ENCODE measurements at regions not wholly inside any gene's neighbourhood (a gene's known extent, or its start where the extent isn't known, plus 50 kb on each side); places are given as distances from the start of the nearest gene placed in this dataset.
A peak's percentile ranks its signal among the peaks of the same experiment; 100 is the strongest.
"Not testable (repeated sequence)": the region's sequence is repeated elsewhere in the genome, so short reads cannot be mapped to it uniquely, and the experiment has no call there.

DNA sequence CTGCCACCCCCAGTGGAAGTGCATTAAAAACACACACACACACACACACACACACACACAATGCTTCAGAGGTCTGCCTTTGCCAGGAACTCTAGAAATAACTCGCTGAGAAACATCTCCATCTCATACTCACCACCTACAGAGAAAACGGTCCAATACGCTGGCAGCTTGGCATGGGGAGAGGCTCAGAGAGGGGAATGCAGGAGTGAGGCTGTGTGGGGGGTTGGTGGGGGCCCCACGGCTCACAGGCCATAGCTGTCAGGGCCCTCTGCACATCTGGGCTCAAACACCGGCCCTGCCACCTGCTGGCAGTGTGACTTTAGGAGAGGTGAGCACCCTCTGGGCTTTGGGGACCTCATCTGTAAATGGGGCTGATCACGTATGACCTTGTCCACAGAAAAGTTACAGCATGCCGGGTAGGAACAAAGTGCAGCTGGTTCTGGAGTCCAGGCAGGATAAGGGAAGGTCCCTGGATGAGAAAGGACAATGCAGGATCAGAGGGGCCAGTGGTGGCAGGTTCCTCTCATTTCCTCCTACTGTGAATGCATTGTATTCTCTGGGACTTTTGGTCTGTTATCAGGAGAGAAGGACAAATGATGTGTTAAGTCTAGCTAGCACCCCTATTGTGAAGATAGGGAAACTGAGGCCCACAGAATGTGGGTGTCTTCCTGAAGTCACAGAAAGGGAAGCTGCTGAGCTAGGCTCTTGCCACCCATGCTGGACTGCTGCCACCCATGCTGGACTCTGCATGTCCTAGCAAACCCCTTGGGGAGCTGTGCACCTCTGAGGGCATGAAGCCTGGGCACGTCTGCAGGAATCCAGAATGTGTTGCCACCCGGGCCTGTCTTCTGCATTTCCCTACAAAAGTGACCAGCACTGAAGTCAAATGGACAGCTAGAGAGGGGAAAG lies 404.6 kb downstream of the RPS24 start:
- no peak for DNase-seq (ENCODE audit: low spot score)

- no peak for DNase-seq (ENCODE audit: low spot score)
These were observed 405.5 kb downstream of the RPS24 start for GRCh38 chr10:78438907-78439809.

GRCh38 chr10:78441010-78441409 lies 407.3 kb downstream of the RPS24 start:
- no peak for DNase-seq (ENCODE audit: low spot score)

GRCh38 chr10:78441694-78442093 lies 408.0 kb downstream of the RPS24 start:
- DNase-seq (ENCODE audit: low spot score): no peak

- DNase-seq (ENCODE audit: low spot score): no peak
These were observed 409.3 kb downstream of the RPS24 start for GRCh38 chr10:78442836-78443550.

- no peak for DNase-seq (ENCODE audit: low spot score)
These were observed 410.4 kb downstream of the RPS24 start for GRCh38 chr10:78443900-78444571.

DNA sequence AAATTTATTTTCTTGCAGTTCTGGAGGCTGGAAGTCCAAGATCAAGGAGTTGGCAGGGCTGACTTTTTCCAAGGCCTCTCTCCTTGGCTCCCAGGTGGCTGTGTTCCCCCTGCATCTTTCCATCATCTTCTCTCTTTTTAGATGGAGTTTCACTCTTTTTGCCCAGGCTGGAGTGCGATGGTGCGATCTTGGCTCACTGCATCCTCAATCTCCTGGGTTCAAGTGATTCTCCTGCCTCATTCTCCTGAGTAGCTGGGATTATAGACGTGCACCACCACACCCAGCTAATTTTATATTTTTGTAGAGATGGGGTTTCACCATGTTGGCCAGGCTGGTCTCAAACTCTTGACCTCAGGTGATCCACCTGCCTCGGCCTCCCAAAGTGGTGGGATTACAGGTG lies 411.1 kb downstream of the RPS24 start:
- not testable (repeated sequence) for DNase-seq (ENCODE audit: low spot score)

DNA sequence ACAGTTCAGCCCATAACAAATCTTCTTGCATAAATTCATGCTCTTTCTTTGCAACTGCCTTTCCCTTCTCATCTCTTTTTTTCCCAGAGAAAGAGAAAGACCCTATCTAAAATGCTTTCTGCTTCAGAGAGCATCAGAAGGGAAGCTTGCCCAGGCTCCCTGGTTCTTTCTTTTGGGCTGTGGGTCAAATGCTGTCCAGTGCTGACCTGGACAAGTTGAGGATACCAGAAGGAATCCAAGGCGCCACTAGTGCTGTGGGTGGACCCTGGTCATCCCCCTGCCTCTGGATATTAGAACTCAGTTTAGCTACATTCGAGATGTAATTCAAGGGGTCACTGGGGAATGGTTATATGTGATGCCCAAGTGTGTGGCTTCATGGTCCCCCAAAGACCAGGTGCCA lies 411.6 kb downstream of the RPS24 start:
- no peak for DNase-seq (ENCODE audit: low spot score)

DNA sequence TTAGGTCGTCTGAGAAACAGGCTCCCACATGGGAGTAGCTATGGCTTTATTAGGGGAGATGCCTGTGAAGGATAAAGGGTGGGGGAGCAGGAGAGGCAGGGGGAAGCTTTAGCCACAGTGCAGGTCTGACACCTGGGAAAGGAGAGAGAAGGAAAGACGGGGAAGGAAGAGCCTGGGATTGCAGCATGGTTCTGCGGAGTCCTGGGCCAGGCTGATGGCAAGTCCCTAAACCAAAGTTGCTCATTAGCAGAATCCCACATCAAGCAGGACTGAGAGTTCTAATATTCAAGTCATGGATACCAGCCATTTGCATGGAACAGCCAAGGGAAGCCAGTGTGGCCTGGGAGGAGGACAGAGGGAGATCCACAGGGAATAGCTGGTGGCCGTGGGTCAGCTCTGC lies 414.8 kb downstream of the RPS24 start:
- DNase-seq (ENCODE audit: low spot score): no peak

DNA sequence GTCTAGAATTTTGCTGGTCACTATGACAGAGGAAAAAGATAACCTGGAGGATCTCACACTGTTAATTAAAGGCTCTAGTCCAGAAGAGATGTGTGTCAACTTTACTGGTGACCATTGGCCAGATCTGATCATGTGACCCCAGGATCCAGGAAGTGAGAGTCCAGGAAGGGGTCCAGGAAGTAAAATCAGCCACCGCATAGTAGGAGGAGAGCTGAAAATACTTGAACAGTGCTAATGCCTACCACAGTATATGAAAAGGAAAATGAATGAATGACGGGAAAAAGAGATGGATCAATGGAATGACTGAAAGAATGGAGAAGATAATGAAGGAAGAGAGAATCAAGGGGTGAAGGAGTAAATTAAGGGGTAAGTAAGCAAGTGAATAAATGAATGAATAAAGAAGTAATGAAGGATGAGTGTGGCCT lies 415.3 kb downstream of the RPS24 start:
- DNase-seq (ENCODE audit: low spot score): no peak

DNA sequence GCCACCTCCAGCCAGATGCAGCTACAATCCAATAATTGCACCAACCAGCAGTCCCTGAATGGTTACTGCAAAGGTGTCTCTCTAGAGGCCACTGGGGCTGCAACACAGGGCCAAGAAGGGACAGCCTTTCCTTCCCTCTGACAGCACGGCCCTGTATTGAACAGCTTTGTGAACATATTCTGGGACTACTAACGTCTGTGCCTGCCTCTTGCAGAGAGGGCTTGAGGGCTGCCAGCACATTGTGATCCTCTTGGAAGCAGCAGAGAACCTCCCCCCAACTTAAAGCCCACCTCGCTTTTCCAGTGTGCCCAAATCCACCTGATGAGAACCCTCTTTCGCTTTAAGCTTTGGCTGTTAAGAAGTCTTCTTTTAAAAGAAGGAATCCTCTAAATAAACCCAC lies 415.9 kb downstream of the RPS24 start:
- no peak for DNase-seq (ENCODE audit: low spot score)

- DNase-seq (ENCODE audit: low spot score): no peak
These were observed 416.6 kb downstream of the RPS24 start for GRCh38 chr10:78450239-78450638.

DNA sequence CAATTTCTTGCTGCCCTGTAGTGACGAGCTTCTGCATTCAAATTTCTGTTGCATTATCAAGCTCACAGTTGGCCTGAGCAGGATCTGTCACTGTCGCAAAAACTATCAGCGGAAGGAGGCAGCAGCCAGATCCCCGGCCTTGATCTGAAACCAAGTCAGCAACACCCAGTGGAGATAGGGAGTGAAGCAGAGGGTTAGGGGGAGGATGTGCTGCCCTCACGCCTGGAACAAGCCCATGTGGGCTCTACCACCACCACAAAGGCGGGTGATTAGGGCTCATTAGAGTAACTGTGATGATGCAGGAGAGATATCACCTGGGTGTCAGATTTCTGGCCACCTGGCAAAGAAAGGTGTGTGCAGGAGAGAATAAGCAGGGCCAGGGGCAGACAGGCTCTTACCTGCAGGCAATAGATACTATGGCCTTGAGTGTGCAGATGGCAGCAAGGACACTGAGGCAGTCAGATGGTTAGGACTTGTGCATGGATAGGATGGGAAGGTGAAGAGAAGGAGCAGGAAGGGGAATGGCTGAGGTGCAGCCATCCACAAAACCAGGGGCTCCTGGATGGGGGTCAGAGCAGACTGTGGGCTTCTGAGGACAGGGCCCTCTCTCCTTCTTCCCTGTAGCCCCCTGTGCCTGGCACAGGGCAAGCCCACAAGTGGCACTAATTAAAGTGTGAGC lies 417.3 kb downstream of the RPS24 start:
- DNase-seq (ENCODE audit: low spot score): no peak

- DNase-seq (ENCODE audit: low spot score): no peak
These were observed 417.9 kb downstream of the RPS24 start for GRCh38 chr10:78451592-78451991.

DNA sequence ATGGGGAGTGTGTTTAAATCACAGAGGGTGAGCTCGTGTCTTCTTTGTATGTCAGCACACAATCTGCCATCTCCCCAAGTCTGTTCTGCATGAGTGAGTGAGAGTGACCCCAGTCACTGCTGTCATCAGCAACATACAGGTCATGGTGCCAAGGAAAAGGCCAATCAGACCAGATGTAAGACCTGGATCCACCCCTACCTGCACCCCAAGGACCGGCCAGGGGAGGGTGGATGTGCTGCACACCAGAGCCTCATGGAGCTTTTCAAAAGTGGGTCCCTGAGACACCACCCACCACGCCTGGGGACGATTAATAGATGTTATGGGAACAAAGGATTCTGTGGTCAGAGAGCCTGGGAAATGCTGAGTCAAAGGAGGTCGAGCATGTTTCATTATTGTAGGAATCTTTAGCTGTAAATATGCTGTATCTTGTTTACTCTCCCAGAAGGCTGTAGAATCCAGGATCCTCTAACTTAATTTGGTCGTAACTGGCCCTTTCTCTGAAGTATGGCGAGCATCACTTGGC lies 420.5 kb downstream of the RPS24 start:
- no peak for DNase-seq (ENCODE audit: low spot score)

- DNase-seq (ENCODE audit: low spot score): no peak
These were observed 421.6 kb downstream of the RPS24 start for GRCh38 chr10:78455236-78455635.

GRCh38 chr10:78455811-78456210 lies 422.1 kb downstream of the RPS24 start:
- no peak for DNase-seq (ENCODE audit: low spot score)

DNA sequence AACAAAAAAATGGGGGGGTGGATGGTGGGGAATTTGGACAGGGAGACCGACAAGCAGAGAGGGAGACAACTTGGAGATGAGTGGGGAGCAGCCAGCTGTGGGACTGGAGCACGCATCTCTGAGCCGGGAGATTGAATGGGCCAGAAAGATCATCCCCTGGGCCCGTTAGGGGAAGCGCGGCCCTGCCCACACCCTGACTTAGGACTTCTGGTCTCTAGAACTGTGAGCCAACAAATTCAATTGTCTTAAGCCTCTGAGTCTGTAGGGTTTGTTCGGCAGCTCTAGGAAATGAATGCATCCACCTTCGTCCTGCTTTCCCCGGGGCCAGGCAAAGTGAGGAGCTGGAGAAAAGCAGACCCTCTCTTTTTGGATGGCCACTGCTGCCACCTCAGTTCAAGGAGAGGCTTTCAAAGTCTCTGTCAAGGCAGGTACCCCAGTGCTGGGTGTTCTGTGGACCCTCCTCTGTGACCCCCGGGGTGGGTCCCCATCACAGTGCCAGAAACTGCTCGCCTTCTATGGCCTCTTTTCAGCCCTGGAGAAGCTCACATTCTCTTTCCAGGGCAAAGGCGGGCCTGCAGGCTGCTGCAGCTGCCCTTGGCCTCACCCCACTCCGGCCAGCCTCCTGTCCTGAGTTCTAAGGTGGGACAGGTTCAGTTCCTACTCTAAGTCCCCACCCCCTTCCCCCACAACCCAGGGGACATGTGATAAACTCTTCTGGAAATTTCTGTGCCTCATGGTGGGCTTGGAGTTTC lies 423.2 kb downstream of the RPS24 start:
- no peak for DNase-seq (ENCODE audit: low spot score)

DNA sequence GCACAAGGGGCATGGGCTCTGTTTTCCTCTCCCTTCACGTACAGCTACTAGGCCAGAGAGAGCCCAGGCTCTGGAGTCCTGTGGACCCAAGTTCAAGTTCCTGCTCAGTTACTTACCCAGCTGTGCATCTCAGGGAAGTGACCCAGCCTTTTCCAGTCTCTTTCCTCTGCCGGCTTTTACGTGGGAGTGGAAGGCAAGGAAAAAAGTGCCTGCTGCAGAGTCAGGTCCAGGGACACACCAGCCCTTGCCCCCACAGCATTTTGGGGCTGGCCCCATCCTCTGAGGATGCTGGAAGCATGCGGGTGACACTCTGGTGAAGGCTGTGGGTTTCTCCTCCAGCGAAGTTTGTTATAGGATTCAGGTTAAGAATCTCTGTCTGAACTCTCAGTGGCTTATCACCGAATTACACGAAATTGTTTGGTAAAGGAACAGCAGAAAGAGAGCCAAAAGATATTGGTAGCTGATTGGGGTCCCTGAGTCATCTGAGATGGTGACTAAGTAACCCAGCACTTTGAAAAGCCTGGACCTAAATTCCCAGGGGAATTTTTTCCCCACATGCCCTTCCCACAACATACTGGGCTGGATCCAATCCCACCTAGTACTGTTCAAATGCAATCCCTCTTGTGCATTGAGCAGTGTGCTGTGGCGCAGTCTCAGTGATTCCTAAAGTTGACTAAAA lies 424.3 kb downstream of the RPS24 start:
- DNase-seq (ENCODE audit: low spot score): peak; percentile 73
